ENCODE measurements at regions not wholly inside any gene's neighbourhood (a gene's known extent, or its start where the extent isn't known, plus 50 kb on each side); places are given as distances from the start of the nearest gene placed in this dataset.

- ATAC-seq, result no peak
- Mint-ChIP-seq H3K36me3 (ENCODE audit: low read depth) (no peaks in the 10 kb centered on the region), H3K4me3 (no peak overlapping the region), H3K27me3 (ENCODE audit: low read depth) (no peaks in the 10 kb centered on the region), H3K4me1 (ENCODE audit: low read depth) (no peaks in the 10 kb centered on the region), H3K27ac (no peak overlapping the region), H3K9me3 (ENCODE audit: insufficient read depth) (no peaks in the 10 kb centered on the region)
- ChIA-PET POLR2A (no interaction called here), CTCF (no interaction called here)
- DNase-seq, result no peak
Measured at GRCh38 chr9:82588301-82589180, 474.4 kb downstream of the RASEF start.

- Mint-ChIP-seq H3K9me3 (ENCODE audit: insufficient read depth) (no peaks in the 10 kb centered on the region), H3K27me3 (ENCODE audit: low read depth) (no peaks in the 10 kb centered on the region), H3K4me1 (ENCODE audit: low read depth) (no peaks in the 10 kb centered on the region), H3K36me3 (ENCODE audit: low read depth) (no peaks in the 10 kb centered on the region), H3K27ac (no peak overlapping the region), H3K4me3 (no peak overlapping the region)
- ATAC-seq (no peak), DNase-seq (no peak)
- CTCF ChIA-PET, result no interaction called here
- POLR2A ChIA-PET, result no interaction called here
Measured at GRCh38 chr9:82590845-82591244, 472.1 kb downstream of the RASEF start.

DNA sequence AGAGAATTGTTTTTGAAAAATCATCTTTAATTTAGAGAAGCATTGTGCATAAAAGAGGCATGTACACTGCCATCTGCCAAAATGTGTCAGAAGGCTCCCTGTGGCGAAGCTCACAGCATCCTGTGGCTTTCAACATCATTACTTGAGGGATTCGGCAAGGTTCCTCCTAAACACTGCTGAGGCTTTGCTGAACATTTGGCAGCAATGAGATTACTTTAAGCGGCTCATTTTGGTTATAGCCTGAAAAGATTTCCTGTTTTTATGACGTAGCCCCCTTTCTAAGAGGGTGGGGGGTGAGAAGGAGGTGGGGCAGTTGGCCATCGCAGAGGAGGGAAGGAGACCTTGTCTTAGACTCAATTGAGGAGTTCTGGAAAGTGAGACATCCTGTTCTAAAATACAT lies 469.4 kb downstream of the RASEF start:
- Mint-ChIP-seq H3K9me3 (ENCODE audit: insufficient read depth) (no peaks in the 10 kb centered on the region), H3K27me3 (ENCODE audit: low read depth) (no peaks in the 10 kb centered on the region), H3K36me3 (ENCODE audit: low read depth) (no peaks in the 10 kb centered on the region), H3K4me1 (ENCODE audit: low read depth) (no peaks in the 10 kb centered on the region), H3K27ac (no peak overlapping the region), H3K4me3 (no peak overlapping the region)
- CTCF ChIA-PET, result interaction anchor here (1.0 kb wide), 1 partner anchor 321 kb away, joined by 3 read pairs; no protein-coding TSS in a partner anchor
- no peak for ATAC-seq
- DNase-seq, result no peak
- POLR2A ChIA-PET, result no interaction called here

GRCh38 chr9:82597241-82598203 lies 465.4 kb downstream of the RASEF start:
- no peak overlapping the region for H3K4me3 Mint-ChIP-seq
- POLR2A ChIA-PET, result no interaction called here

DNA sequence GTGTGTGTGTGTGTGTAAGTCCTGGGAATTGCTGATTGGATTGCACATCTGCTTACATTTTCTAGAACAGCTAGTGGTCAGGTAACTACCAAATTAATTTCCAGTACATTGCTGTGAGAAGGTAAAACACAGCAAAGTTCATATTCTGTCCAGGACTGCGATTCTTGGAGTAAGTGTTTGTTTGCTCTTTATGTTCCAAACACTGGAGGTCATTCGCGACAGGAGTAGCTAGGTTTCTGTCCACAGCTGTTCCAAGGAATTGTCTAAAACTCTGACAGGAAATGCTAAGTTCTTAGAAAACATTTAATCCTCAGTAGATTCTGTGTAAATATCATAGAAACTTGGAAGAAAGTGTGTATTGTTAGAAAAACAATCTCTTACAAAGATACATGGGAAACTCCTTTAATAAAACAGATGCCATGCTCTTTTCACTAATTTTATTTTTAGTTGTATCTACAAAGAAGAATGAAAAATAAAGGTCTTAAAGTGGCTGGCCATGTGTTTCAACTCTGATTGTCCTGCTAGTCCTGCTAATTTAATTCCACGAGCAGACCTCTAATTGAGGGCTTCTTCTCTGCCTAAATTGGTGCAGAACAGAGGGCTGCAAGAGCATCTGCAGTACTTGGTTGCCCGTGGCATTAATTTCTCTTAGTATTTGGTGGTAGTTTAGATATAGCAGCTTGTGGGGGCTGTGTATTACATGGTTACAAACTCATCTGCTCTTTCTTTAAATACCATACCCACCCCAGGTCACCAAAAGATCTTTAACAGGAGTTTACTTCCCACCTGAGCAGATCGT lies 464.5 kb downstream of the RASEF start:
- no peak overlapping the region for H3K4me3 Mint-ChIP-seq
- no peaks in the 10 kb centered on the region for H3K9me3 Mint-ChIP-seq (ENCODE audit: insufficient read depth)
- H3K27me3 Mint-ChIP-seq (ENCODE audit: low read depth), result no peaks in the 10 kb centered on the region
- H3K27ac Mint-ChIP-seq, result no peak overlapping the region
- POLR2A ChIA-PET, result no interaction called here
- DNase-seq (no peak), ATAC-seq (no peak)
- H3K36me3 Mint-ChIP-seq (ENCODE audit: low read depth), result no peaks in the 10 kb centered on the region
- H3K4me1 Mint-ChIP-seq (ENCODE audit: low read depth), result no peaks in the 10 kb centered on the region
- CTCF ChIA-PET, result no interaction called here

More at GRCh38 chr9:82597241-82598203, 465.4 kb downstream of the RASEF start:
- CTCF ChIA-PET, result no interaction called here
- DNase-seq (no peak), ATAC-seq (no peak)
- Mint-ChIP-seq H3K36me3 (ENCODE audit: low read depth) (no peaks in the 10 kb centered on the region), H3K27me3 (ENCODE audit: low read depth) (no peaks in the 10 kb centered on the region), H3K9me3 (ENCODE audit: insufficient read depth) (no peaks in the 10 kb centered on the region), H3K4me1 (ENCODE audit: low read depth) (no peaks in the 10 kb centered on the region), H3K27ac (no peak overlapping the region)

GRCh38 chr9:82599336-82599949 lies 463.5 kb downstream of the RASEF start:
- no peaks in the 10 kb centered on the region for H3K4me1 Mint-ChIP-seq (ENCODE audit: low read depth)
- POLR2A ChIA-PET, result no interaction called here

DNA sequence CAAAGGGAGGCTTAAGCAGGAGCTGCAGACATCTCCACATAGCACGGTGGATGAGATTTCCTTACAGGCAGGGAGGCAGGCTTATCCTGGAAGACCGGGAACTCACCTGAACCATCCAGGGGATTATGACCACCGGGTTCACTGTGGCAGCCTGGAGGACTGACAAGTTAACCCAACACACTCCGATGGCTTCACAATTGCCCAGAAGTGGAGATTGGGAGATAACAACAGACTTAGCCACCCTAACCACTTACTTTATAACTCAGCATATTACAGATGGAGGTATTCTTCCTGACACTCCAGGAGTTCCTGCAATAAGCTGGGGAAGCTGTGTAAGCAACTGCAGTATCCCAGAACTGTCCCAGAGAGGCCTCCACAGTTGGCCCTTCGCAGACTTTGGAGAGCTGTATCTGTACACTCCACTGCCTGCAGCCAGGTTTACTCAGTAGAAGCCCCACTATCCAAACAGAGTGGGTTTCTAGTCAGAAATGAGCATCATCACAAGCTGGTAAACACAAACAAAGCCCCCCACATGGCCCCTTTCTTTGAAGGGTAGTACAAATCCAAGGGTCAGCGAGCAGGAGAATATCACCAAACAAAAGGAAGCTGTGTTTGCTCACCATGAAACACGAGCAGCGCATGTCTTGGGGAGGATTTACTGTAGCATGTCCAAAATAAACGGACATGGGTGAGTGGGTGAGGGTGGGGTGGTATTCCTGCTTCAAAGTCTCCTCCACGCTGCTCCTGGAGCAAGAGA lies 462.2 kb downstream of the RASEF start:
- H3K4me1 Mint-ChIP-seq (ENCODE audit: low read depth), result no peaks in the 10 kb centered on the region
- POLR2A ChIA-PET, result no interaction called here
- no peak for DNase-seq
- no peaks in the 10 kb centered on the region for H3K9me3 Mint-ChIP-seq (ENCODE audit: insufficient read depth)
- no peaks in the 10 kb centered on the region for H3K36me3 Mint-ChIP-seq (ENCODE audit: low read depth)
- CTCF ChIA-PET, result no interaction called here
- H3K4me3 Mint-ChIP-seq, result no peak overlapping the region
- ATAC-seq, result no peak
- H3K27me3 Mint-ChIP-seq (ENCODE audit: low read depth), result no peaks in the 10 kb centered on the region
- no peak overlapping the region for H3K27ac Mint-ChIP-seq

More at GRCh38 chr9:82599336-82599949, 463.5 kb downstream of the RASEF start:
- ATAC-seq (no peak), DNase-seq (no peak)
- H3K27ac Mint-ChIP-seq, result no peak overlapping the region
- H3K27me3 Mint-ChIP-seq (ENCODE audit: low read depth), result no peaks in the 10 kb centered on the region
- no peak overlapping the region for H3K4me3 Mint-ChIP-seq
- CTCF ChIA-PET, result no interaction called here
- no peaks in the 10 kb centered on the region for H3K36me3 Mint-ChIP-seq (ENCODE audit: low read depth)
- no peaks in the 10 kb centered on the region for H3K9me3 Mint-ChIP-seq (ENCODE audit: insufficient read depth)

DNA sequence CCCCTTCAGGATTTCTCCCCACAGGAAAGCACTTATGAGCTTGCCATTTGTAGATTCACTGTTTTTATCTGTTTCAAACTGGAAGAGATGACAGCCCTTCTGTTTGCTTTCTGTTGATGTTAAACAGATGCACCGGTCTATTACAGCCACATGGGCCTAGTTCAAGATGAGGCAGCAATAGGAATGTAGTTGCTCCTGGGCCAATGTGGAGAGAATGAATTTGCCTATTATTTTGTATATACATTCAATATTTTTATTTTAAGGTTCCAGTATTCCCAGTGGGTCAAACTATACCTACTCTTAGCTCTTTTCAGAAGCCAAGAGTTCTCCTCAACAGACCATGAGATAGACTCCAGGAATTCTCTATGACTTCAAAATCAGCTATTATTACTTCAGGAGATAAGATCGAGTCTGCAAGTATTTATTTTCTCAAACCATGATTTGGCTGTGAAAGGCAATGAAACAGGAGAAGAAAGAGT lies 461.6 kb downstream of the RASEF start:
- Mint-ChIP-seq H3K27ac (no peak overlapping the region), H3K36me3 (ENCODE audit: low read depth) (no peaks in the 10 kb centered on the region), H3K4me3 (no peak overlapping the region), H3K27me3 (ENCODE audit: low read depth) (no peaks in the 10 kb centered on the region), H3K9me3 (ENCODE audit: insufficient read depth) (no peaks in the 10 kb centered on the region), H3K4me1 (ENCODE audit: low read depth) (no peaks in the 10 kb centered on the region)
- DNase-seq (no peak), ATAC-seq (no peak)
- CTCF ChIA-PET, result no interaction called here
- POLR2A ChIA-PET, result no interaction called here

GRCh38 chr9:82604947-82605656 lies 457.8 kb downstream of the RASEF start:
- CTCF ChIA-PET, result no interaction called here
- Mint-ChIP-seq H3K9me3 (ENCODE audit: insufficient read depth) (no peaks in the 10 kb centered on the region), H3K27ac (no peak overlapping the region), H3K4me3 (no peak overlapping the region), H3K36me3 (ENCODE audit: low read depth) (no peaks in the 10 kb centered on the region), H3K27me3 (ENCODE audit: low read depth) (no peaks in the 10 kb centered on the region), H3K4me1 (ENCODE audit: low read depth) (no peaks in the 10 kb centered on the region)
- POLR2A ChIA-PET, result no interaction called here
- ATAC-seq (no peak), DNase-seq (no peak)

GRCh38 chr9:82605657-82606031 lies 457.3 kb downstream of the RASEF start:
- ATAC-seq (no peak), DNase-seq (no peak)
- ChIA-PET POLR2A (no interaction called here), CTCF (interaction anchor here (1.1 to 1.2 kb wide), 2 partner anchors 9 to 13 kb away, joined by 3 read pairs; no protein-coding TSS in a partner anchor)
- no peaks in the 10 kb centered on the region for H3K9me3 Mint-ChIP-seq (ENCODE audit: insufficient read depth)
- no peaks in the 10 kb centered on the region for H3K36me3 Mint-ChIP-seq (ENCODE audit: low read depth)
- no peaks in the 10 kb centered on the region for H3K4me1 Mint-ChIP-seq (ENCODE audit: low read depth)
- no peak overlapping the region for H3K27ac Mint-ChIP-seq
- H3K4me3 Mint-ChIP-seq, result no peak overlapping the region
- H3K27me3 Mint-ChIP-seq (ENCODE audit: low read depth), result no peaks in the 10 kb centered on the region

Measured in activated CD8-positive, alpha-beta T cell treated with anti-CD3 and anti-CD28 coated beads, Interleukin-2, amount 10 ng/mL, durations not matched to agents 7 days and 5 days (primary cell).